SU-DHL-6 (cell line): ENCODE measurements at regions not wholly inside any gene's neighbourhood (a gene's known extent, or its start where the extent isn't known, plus 50 kb on each side); places are given as distances from the start of the nearest gene placed in this dataset.

Experiments
- H2AFZ ChIP-seq: fragments of 200-600 bp; sonication (generic); 2 replicates; pipeline ENCODE4 v1.6.1; 2014; ENCODE audit warnings: low read depth, mild to moderate bottlenecking, moderate library complexity, mixed read lengths, antibody characterized with exemption, low read length; ENCODE audit not compliant: severe bottlenecking
- H3F3A ChIP-seq: fragments of 200-600 bp; shearing (Covaris generic); 2 replicates; pipeline ENCODE4 v1.6.0; 2016; ENCODE audit warnings: antibody characterized with exemption, mild to moderate bottlenecking; ENCODE audit not compliant: insufficient read depth
- H3K27ac ChIP-seq: fragments of 200-600 bp; sonication (generic); 2 replicates; pipeline ENCODE4 v1.5.1; 2016; ENCODE audit warnings: low read depth, mild to moderate bottlenecking, low read length, moderate library complexity, mixed read lengths
- H3K27me3 ChIP-seq: fragments of 200-600 bp; sonication (generic), shearing (Covaris generic); 2 replicates; pipeline ENCODE4 v1.6.0; 2014; ENCODE audit warnings: mild to moderate bottlenecking, low read length
- H3K36me3 ChIP-seq: fragments of 200-600 bp; sonication (generic); 2 replicates; pipeline ENCODE4 v1.6.1; 2014; ENCODE audit warnings: mild to moderate bottlenecking, low read length, mixed read lengths
- H3K4me2 ChIP-seq: fragments of 300-600, 200-600 bp; shearing (Covaris generic), sonication (generic); 2 replicates; pipeline ENCODE4 v1.6.0; 2014; ENCODE audit warnings: low read length, low read depth, mild to moderate bottlenecking; ENCODE audit not compliant: poor library complexity, severe bottlenecking
- H3K4me3 ChIP-seq: fragments of 200-600 bp; sonication (generic); 2 replicates; pipeline ENCODE4 v1.5.1; 2014; ENCODE audit warnings: antibody characterized with exemption, low read length, mild to moderate bottlenecking, mixed read lengths; ENCODE audit not compliant: insufficient read depth, poor library complexity, severe bottlenecking
- H3K79me2 ChIP-seq: fragments of 200-600 bp; sonication (generic); 2 replicates; pipeline ENCODE4 v1.6.1; 2014; ENCODE audit warnings: mild to moderate bottlenecking, low read length, moderate library complexity; ENCODE audit not compliant: insufficient read depth
- H3K9ac ChIP-seq: fragments of 200-600 bp; sonication (generic); 2 replicates; pipeline ENCODE4 v1.7.0; 2014; ENCODE audit warnings: mild to moderate bottlenecking, low read length
- H3K9me2 ChIP-seq: fragments of 200-600 bp; sonication (generic); replicated peaks from 2 replicates; pipeline ENCODE4 v1.6.1; 2014; ENCODE audit warnings: low read length; ENCODE audit not compliant: insufficient read depth
- H3K9me3 ChIP-seq: fragments of 200-600 bp; sonication (generic); 2 replicates; pipeline ENCODE4 v1.6.1; 2014; ENCODE audit warnings: low read length, mixed read lengths; ENCODE audit not compliant: insufficient read depth
- H4K20me1 ChIP-seq: fragments of 200-600 bp; sonication (generic); 2 replicates; pipeline ENCODE4 v1.6.1; 2014; ENCODE audit warnings: low read depth, mild to moderate bottlenecking, antibody characterized with exemption, low read length, moderate library complexity, mixed read lengths
- EZH2phosphoT487 ChIP-seq: fragments of 200-600 bp; sonication (generic), shearing (Covaris generic); conservative IDR thresholded peaks from 2 replicates; pipeline ENCODE4 v1.6.1; 2018; ENCODE audit warnings: mild to moderate bottlenecking, antibody characterized with exemption, low read length, moderate library complexity, mixed read lengths
- TF ChIP-seq, protein P1 (sequence below): fragments of 200-600 bp; sonication (generic); IDR thresholded peaks from one replicate; pipeline ENCODE4 v1.5.1; 2017; ENCODE audit warnings: antibody characterized with exemption, mild to moderate bottlenecking, low read length, moderate library complexity; ENCODE audit not compliant: insufficient read depth, poor library complexity, severe bottlenecking

DNA sequence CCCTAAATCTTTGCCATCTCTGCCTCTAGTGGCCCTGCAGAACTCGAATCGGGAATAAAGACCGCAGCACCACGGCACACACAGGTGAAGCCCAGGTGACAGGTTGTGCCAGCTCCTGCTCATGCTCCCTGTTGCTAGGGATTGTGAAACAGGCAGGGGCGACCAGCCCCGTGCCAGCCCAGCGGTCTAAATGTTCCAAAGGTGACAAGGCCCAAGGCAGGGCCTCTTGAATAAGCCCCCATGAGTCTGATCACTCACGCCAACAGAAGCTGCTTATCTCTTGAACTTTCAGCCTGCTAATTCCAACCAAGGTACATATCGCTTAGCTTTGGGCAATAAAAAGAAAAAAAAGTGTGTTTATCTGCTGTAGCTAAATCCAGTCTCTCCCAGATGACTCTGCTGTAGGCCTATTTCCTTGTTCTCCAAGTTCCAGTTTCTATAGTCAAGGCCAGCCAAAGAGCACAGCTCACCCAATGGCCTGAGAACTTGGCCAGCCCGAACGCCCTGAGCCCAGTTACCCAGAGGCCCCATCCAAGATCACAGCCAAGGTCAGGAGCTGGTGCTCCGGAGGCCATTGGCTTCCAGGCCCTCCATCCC is 191.1 kb upstream of the GPR12 start:
- no peaks in the 10 kb centered on the region for H4K20me1 ChIP-seq
- no peaks in the 10 kb centered on the region for H3K9me3 ChIP-seq
- no peak overlapping the region for H2AFZ ChIP-seq
- no peaks in the 10 kb centered on the region for H3K27me3 ChIP-seq
- H3K4me3 ChIP-seq, result no peak overlapping the region
- H3K9ac ChIP-seq, result no peak overlapping the region
- no peaks in the 10 kb centered on the region for H3K9me2 ChIP-seq
- H3F3A ChIP-seq, result no peaks in the 10 kb centered on the region
- H3K36me3 ChIP-seq, result no peaks in the 10 kb centered on the region
- H3K4me2 ChIP-seq, result no peak overlapping the region
- H3K79me2 ChIP-seq, result no peaks in the 10 kb centered on the region
- H3K27ac ChIP-seq, result no peak overlapping the region
- TF ChIP-seq, protein P1, sequence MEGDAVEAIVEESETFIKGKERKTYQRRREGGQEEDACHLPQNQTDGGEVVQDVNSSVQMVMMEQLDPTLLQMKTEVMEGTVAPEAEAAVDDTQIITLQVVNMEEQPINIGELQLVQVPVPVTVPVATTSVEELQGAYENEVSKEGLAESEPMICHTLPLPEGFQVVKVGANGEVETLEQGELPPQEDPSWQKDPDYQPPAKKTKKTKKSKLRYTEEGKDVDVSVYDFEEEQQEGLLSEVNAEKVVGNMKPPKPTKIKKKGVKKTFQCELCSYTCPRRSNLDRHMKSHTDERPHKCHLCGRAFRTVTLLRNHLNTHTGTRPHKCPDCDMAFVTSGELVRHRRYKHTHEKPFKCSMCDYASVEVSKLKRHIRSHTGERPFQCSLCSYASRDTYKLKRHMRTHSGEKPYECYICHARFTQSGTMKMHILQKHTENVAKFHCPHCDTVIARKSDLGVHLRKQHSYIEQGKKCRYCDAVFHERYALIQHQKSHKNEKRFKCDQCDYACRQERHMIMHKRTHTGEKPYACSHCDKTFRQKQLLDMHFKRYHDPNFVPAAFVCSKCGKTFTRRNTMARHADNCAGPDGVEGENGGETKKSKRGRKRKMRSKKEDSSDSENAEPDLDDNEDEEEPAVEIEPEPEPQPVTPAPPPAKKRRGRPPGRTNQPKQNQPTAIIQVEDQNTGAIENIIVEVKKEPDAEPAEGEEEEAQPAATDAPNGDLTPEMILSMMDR, result no peak
- no peak for TF ChIP-seq EZH2phosphoT487

DNA sequence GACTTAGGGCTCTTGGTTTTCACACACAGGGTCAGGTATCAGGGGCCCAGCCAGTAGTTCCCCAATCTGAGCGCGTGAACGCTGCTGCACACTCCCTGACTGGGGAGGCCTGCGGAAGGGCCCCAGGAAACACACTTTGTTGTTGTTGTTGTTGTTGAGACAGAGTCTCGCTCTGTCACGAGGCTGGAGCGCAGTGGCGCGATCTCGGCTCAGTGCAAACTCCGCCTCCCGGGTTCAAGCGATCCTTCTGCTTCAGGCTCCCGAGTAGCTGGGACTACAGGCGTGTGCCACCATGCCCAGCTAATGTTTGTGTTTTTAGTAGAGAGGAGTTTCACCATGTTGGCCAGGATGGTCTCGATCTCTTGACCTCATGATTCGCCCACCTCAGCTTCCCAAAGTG is 190.4 kb upstream of the GPR12 start:
- no peaks in the 10 kb centered on the region for H3K27me3 ChIP-seq
- no peaks in the 10 kb centered on the region for H3K79me2 ChIP-seq
- H3K27ac ChIP-seq, result no peak overlapping the region
- H2AFZ ChIP-seq, result no peak overlapping the region
- TF ChIP-seq EZH2phosphoT487, result no peak
- TF ChIP-seq, protein P1, result no peak
- no peaks in the 10 kb centered on the region for H3F3A ChIP-seq
- no peak overlapping the region for H3K4me2 ChIP-seq
- H3K9me2 ChIP-seq, result no peaks in the 10 kb centered on the region
- H3K9ac ChIP-seq, result no peak overlapping the region
- H4K20me1 ChIP-seq, result no peaks in the 10 kb centered on the region
- no peaks in the 10 kb centered on the region for H3K9me3 ChIP-seq
- H3K4me3 ChIP-seq, result no peak overlapping the region
- no peaks in the 10 kb centered on the region for H3K36me3 ChIP-seq

DNA sequence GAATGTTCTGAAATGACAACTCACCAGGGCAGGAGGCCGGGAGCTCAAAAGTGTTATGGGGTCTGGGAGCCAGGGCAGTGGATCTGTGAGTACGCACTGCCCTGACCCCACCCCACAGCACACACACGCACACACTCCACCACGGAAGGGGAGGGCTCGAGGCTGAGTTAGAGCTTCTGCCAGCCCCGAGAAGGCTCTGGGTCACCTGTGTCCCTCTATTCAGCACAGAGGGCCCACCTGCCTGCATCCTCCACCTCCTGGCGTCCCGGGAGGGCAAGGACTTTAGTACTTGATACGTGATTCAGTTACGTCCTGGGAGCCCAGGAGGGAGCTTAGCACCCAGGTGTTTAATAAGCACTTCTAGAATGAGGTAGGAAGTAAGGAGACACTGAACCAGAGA is 190.0 kb upstream of the GPR12 start:
- no peak for TF ChIP-seq EZH2phosphoT487
- TF ChIP-seq, protein P1, result no peak
- Histone ChIP-seq H3K4me3 (no peak overlapping the region), H3K9ac (no peak overlapping the region), H3K79me2 (no peaks in the 10 kb centered on the region), H3K27me3 (no peaks in the 10 kb centered on the region), H3K9me2 (no peaks in the 10 kb centered on the region), H3K9me3 (no peaks in the 10 kb centered on the region), H2AFZ (no peak overlapping the region), H3K36me3 (no peaks in the 10 kb centered on the region), H3K27ac (no peak overlapping the region), H3F3A (no peaks in the 10 kb centered on the region), H3K4me2 (no peak overlapping the region), H4K20me1 (no peaks in the 10 kb centered on the region)
